ENCODE measurements at regions not wholly inside any gene's neighbourhood (a gene's known extent, or its start where the extent isn't known, plus 50 kb on each side); places are given as distances from the start of the nearest gene placed in this dataset.

DNA sequence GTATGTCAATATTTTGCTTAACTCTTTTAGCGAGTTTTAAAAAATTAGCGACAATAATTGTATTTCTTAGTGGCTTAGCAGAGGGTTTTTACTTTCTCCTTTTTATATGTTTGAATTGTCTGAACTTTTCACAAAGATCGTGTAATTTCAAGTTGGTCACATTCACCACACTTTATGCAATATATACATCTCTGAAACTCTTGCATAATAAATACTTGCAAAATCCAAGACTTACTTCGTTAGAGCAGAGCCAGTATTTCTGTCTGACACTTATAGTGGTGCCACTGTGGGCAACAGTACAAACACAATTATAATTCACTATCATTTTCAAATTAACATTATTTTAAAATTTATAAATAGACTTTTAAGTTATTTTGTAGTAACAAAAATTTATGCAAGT, 62.0 kb downstream of the SUCNR1 start:
- no peaks in the 10 kb centered on the region for H3K4me1 ChIP-seq (ENCODE audit: control insufficient read depth, insufficient read depth, low read length, poor library complexity, severe bottlenecking)
- no peaks in the 10 kb centered on the region for H3K9me3 ChIP-seq (ENCODE audit: control insufficient read depth, low read length)
- H3K27me3 ChIP-seq (replicated peaks; ENCODE audit: control insufficient read depth, insufficient read depth, low read length, poor library complexity, severe bottlenecking): no peaks in the 10 kb centered on the region
- H3K27ac ChIP-seq (ENCODE audit: insufficient read depth, low read length, poor library complexity, severe bottlenecking): no peak overlapping the region
- H3K4me3 ChIP-seq (ENCODE audit: insufficient read depth, low read depth, low read length, poor library complexity, severe bottlenecking): no peak overlapping the region
- no peak for DNase-seq
- no peaks in the 10 kb centered on the region for H3K36me3 ChIP-seq (ENCODE audit: control insufficient read depth, insufficient read depth, low read length)

DNA sequence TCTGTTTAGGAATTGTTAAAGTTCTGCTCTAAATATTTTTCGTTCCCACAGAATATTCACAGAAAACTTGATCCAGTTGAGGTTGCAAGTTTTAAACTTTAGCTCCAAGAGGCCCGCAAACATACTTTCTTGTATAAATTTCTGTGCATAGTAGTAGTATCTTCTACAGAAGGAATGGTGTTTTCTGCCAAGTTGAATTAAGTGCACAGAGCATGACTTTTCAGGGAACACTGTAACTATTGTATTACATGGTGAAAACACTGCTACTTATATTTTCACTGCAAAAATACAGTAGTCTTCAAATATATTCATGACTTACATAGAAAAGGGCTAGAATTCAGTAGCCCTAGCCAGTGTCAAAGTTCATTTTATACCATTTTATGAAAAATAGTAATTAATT, 67.0 kb downstream of the SUCNR1 start:
- no peak for DNase-seq
- Histone ChIP-seq H3K4me1 (ENCODE audit: control insufficient read depth, insufficient read depth, low read length, poor library complexity, severe bottlenecking) (no peaks in the 10 kb centered on the region), H3K4me3 (ENCODE audit: insufficient read depth, low read depth, low read length, poor library complexity, severe bottlenecking) (no peak overlapping the region), H3K9me3 (ENCODE audit: control insufficient read depth, low read length) (no peaks in the 10 kb centered on the region), H3K27me3 (replicated peaks; ENCODE audit: control insufficient read depth, insufficient read depth, low read length, poor library complexity, severe bottlenecking) (no peaks in the 10 kb centered on the region), H3K36me3 (ENCODE audit: control insufficient read depth, insufficient read depth, low read length) (no peaks in the 10 kb centered on the region), H3K27ac (ENCODE audit: insufficient read depth, low read length, poor library complexity, severe bottlenecking) (no peak overlapping the region)

GRCh38 chr3:151943539-151943938, 70.1 kb downstream of the SUCNR1 start:
- H3K9me3 ChIP-seq (ENCODE audit: control insufficient read depth, low read length): no peaks in the 10 kb centered on the region
- H3K36me3 ChIP-seq (ENCODE audit: control insufficient read depth, insufficient read depth, low read length): no peaks in the 10 kb centered on the region
- H3K27me3 ChIP-seq (replicated peaks; ENCODE audit: control insufficient read depth, insufficient read depth, low read length, poor library complexity, severe bottlenecking): no peaks in the 10 kb centered on the region
- no peak overlapping the region for H3K27ac ChIP-seq (ENCODE audit: insufficient read depth, low read length, poor library complexity, severe bottlenecking)
- no peak for DNase-seq
- no peaks in the 10 kb centered on the region for H3K4me1 ChIP-seq (ENCODE audit: control insufficient read depth, insufficient read depth, low read length, poor library complexity, severe bottlenecking)
- no peak overlapping the region for H3K4me3 ChIP-seq (ENCODE audit: insufficient read depth, low read depth, low read length, poor library complexity, severe bottlenecking)

DNA sequence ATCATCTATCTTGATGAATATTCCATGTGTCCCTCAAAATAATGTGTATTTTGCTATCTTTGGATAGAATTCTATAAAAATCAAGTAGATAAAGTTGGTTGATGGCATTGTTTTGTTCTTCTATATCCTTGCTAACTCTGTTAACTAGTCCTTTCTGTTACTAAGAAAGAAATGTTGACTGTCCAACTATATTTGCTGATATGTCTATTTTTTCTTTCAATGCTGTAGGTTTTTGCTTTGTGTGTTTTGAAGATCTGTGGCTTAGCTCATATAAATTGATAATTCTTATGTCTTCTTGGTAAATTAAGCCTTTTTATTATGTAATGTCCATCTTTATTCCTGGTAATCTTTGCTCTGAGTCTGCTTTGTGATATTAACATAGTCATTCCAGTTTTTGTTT, 70.9 kb downstream of the SUCNR1 start:
- DNase-seq: no peak
- Histone ChIP-seq H3K36me3 (ENCODE audit: control insufficient read depth, insufficient read depth, low read length) (no peaks in the 10 kb centered on the region), H3K4me3 (ENCODE audit: insufficient read depth, low read depth, low read length, poor library complexity, severe bottlenecking) (no peak overlapping the region), H3K9me3 (ENCODE audit: control insufficient read depth, low read length) (no peaks in the 10 kb centered on the region), H3K4me1 (ENCODE audit: control insufficient read depth, insufficient read depth, low read length, poor library complexity, severe bottlenecking) (no peaks in the 10 kb centered on the region), H3K27me3 (replicated peaks; ENCODE audit: control insufficient read depth, insufficient read depth, low read length, poor library complexity, severe bottlenecking) (no peaks in the 10 kb centered on the region), H3K27ac (ENCODE audit: insufficient read depth, low read length, poor library complexity, severe bottlenecking) (no peak overlapping the region)

- Histone ChIP-seq H3K4me3 (ENCODE audit: insufficient read depth, low read depth, low read length, poor library complexity, severe bottlenecking) (no peak overlapping the region), H3K4me1 (ENCODE audit: control insufficient read depth, insufficient read depth, low read length, poor library complexity, severe bottlenecking) (no peaks in the 10 kb centered on the region), H3K9me3 (ENCODE audit: control insufficient read depth, low read length) (no peaks in the 10 kb centered on the region), H3K36me3 (ENCODE audit: control insufficient read depth, insufficient read depth, low read length) (no peaks in the 10 kb centered on the region), H3K27ac (ENCODE audit: insufficient read depth, low read length, poor library complexity, severe bottlenecking) (no peak overlapping the region), H3K27me3 (replicated peaks; ENCODE audit: control insufficient read depth, insufficient read depth, low read length, poor library complexity, severe bottlenecking) (no peaks in the 10 kb centered on the region)
- DNase-seq: no peak
Observed at GRCh38 chr3:151946606-151947005, 73.2 kb downstream of the SUCNR1 start.

GRCh38 chr3:151949706-151950105, 76.3 kb downstream of the SUCNR1 start:
- no peak for DNase-seq
- Histone ChIP-seq H3K27me3 (replicated peaks; ENCODE audit: control insufficient read depth, insufficient read depth, low read length, poor library complexity, severe bottlenecking) (no peaks in the 10 kb centered on the region), H3K27ac (ENCODE audit: insufficient read depth, low read length, poor library complexity, severe bottlenecking) (no peak overlapping the region), H3K36me3 (ENCODE audit: control insufficient read depth, insufficient read depth, low read length) (no peaks in the 10 kb centered on the region), H3K4me3 (ENCODE audit: insufficient read depth, low read depth, low read length, poor library complexity, severe bottlenecking) (no peak overlapping the region), H3K9me3 (ENCODE audit: control insufficient read depth, low read length) (no peaks in the 10 kb centered on the region), H3K4me1 (ENCODE audit: control insufficient read depth, insufficient read depth, low read length, poor library complexity, severe bottlenecking) (no peaks in the 10 kb centered on the region)

DNA sequence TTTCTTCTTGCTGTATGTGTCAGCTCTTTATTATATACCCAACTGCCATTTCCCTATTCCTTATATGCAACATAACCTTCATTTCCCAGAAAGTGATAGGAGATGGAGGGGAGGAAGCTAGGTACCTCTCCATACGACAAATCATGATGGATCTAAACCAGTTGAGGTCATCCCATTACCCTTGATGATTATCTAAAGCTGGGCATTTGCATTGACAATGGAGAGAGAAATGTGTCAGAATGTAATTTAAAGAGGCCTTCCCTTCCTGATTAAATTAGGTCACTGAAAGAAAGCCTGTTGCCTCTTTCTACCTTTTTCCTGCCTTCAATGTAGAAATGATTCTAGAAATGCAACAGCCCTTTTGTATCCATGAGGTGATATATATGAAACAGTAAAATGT, 81.9 kb downstream of the SUCNR1 start:
- no peaks in the 10 kb centered on the region for H3K9me3 ChIP-seq (ENCODE audit: control insufficient read depth, low read length)
- no peaks in the 10 kb centered on the region for H3K27me3 ChIP-seq (replicated peaks; ENCODE audit: control insufficient read depth, insufficient read depth, low read length, poor library complexity, severe bottlenecking)
- DNase-seq: no peak
- no peaks in the 10 kb centered on the region for H3K36me3 ChIP-seq (ENCODE audit: control insufficient read depth, insufficient read depth, low read length)
- no peaks in the 10 kb centered on the region for H3K4me1 ChIP-seq (ENCODE audit: control insufficient read depth, insufficient read depth, low read length, poor library complexity, severe bottlenecking)
- H3K27ac ChIP-seq (ENCODE audit: insufficient read depth, low read length, poor library complexity, severe bottlenecking): no peak overlapping the region
- H3K4me3 ChIP-seq (ENCODE audit: insufficient read depth, low read depth, low read length, poor library complexity, severe bottlenecking): no peak overlapping the region

DNA sequence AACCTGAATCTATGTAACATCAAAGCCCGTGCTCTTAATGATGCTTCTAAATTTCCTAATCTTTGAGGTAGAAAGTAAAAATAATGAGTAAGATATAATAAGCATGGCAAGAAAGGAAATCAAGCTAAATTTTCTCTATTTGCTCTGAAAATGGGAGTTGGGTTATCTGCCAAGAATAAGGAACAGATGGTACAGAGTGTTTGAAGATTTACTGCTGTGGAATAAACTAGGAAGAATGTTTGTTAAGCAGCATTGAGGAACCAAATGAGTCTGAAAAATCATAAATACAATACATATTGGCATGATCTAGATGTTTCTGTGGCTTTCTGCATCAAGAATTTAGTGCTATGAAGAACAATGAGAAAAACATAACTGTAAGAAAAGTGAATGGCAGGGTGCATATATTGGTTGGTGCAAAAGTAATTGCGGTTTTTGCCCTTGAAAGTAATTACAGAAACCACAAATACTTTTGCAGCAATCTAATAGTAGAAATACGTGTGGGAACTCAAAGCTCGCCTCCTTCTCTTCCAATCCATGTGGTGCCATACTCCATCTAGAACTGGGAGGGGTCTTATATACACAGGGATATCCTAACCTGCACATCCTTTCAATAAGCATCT, 87.6 kb downstream of the SUCNR1 start:
- Histone ChIP-seq H3K4me1 (ENCODE audit: control insufficient read depth, insufficient read depth, low read length, poor library complexity, severe bottlenecking) (no peaks in the 10 kb centered on the region), H3K36me3 (ENCODE audit: control insufficient read depth, insufficient read depth, low read length) (no peaks in the 10 kb centered on the region), H3K4me3 (ENCODE audit: insufficient read depth, low read depth, low read length, poor library complexity, severe bottlenecking) (no peak overlapping the region), H3K27ac (ENCODE audit: insufficient read depth, low read length, poor library complexity, severe bottlenecking) (no peak overlapping the region), H3K9me3 (ENCODE audit: control insufficient read depth, low read length) (no peaks in the 10 kb centered on the region), H3K27me3 (replicated peaks; ENCODE audit: control insufficient read depth, insufficient read depth, low read length, poor library complexity, severe bottlenecking) (no peaks in the 10 kb centered on the region)
- DNase-seq: no peak

DNA sequence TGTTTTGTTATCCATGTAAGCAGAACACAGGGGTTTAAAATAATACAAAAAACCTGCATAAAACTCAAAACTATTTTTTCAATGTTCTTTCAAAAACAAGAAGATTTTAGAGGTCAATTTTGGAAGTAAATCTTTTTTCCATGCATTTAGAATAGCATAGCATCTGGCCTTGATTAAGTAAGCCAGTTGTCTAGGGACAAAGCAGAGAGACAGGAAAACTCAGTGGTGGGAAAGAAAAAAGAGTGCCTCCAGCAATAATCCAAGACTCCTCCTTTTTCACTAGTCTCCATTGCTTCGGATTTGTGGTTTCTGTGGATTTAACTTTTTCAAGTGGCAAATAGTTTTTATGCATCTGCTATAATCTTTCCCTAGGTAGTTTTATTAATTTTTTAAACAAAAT, 88.9 kb downstream of the SUCNR1 start:
- DNase-seq: no peak

GRCh38 chr3:151962912-151963311, 89.5 kb downstream of the SUCNR1 start:
- Histone ChIP-seq H3K36me3 (ENCODE audit: control insufficient read depth, insufficient read depth, low read length) (no peaks in the 10 kb centered on the region), H3K9me3 (ENCODE audit: control insufficient read depth, low read length) (no peaks in the 10 kb centered on the region), H3K4me3 (ENCODE audit: insufficient read depth, low read depth, low read length, poor library complexity, severe bottlenecking) (no peak overlapping the region), H3K27me3 (replicated peaks; ENCODE audit: control insufficient read depth, insufficient read depth, low read length, poor library complexity, severe bottlenecking) (no peaks in the 10 kb centered on the region), H3K27ac (ENCODE audit: insufficient read depth, low read length, poor library complexity, severe bottlenecking) (no peak overlapping the region), H3K4me1 (ENCODE audit: control insufficient read depth, insufficient read depth, low read length, poor library complexity, severe bottlenecking) (no peaks in the 10 kb centered on the region)
- DNase-seq: no peak

More for the DNA sequence above, 88.9 kb downstream of the SUCNR1 start:
- Histone ChIP-seq H3K4me3 (ENCODE audit: insufficient read depth, low read depth, low read length, poor library complexity, severe bottlenecking) (no peak overlapping the region), H3K9me3 (ENCODE audit: control insufficient read depth, low read length) (no peaks in the 10 kb centered on the region), H3K27ac (ENCODE audit: insufficient read depth, low read length, poor library complexity, severe bottlenecking) (no peak overlapping the region), H3K27me3 (replicated peaks; ENCODE audit: control insufficient read depth, insufficient read depth, low read length, poor library complexity, severe bottlenecking) (no peaks in the 10 kb centered on the region), H3K36me3 (ENCODE audit: control insufficient read depth, insufficient read depth, low read length) (no peaks in the 10 kb centered on the region), H3K4me1 (ENCODE audit: control insufficient read depth, insufficient read depth, low read length, poor library complexity, severe bottlenecking) (no peaks in the 10 kb centered on the region)

Data from effector memory CD4-positive, alpha-beta T cell (primary cell).